Osteoblast (primary cell): ENCODE measurements at regions not wholly inside any gene's neighbourhood (a gene's known extent, or its start where the extent isn't known, plus 50 kb on each side); places are given as distances from the start of the nearest gene placed in this dataset.

ENCODE experiments used
- DNase-seq: peaks from one replicate; pipeline ENCODE4 v3.0.0; 2011; ENCODE audit warnings: low spot score, mixed read lengths; ENCODE audit not compliant: insufficient read length; ENCODE audit errors: missing footprints
- H2AFZ ChIP-seq: 2 replicates; pipeline ENCODE4 v1.6.0; 2011; ENCODE audit warnings: mild to moderate bottlenecking, low read length
- H3K27ac ChIP-seq: 2 replicates; pipeline ENCODE4 v1.5.1; 2011; ENCODE audit warnings: mild to moderate bottlenecking, low read depth, low read length, moderate library complexity
- H3K27me3 ChIP-seq: 2 replicates; pipeline ENCODE4 v1.6.0; 2012; ENCODE audit warnings: mild to moderate bottlenecking, control low read depth, inconsistent platforms, low read length, moderate library complexity; ENCODE audit not compliant: insufficient read depth
- H3K36me3 ChIP-seq: 2 replicates; pipeline ENCODE4 v1.5.1; 2011; ENCODE audit warnings: mild to moderate bottlenecking, low read length, control low read depth, moderate library complexity; ENCODE audit not compliant: insufficient read depth
- H3K4me1 ChIP-seq: 2 replicates; pipeline ENCODE4 v1.5.1; 2011; ENCODE audit warnings: mild to moderate bottlenecking, low read length, control low read depth, moderate library complexity; ENCODE audit not compliant: insufficient read depth
- H3K4me2 ChIP-seq: 2 replicates; pipeline ENCODE4 v1.6.0; 2011; ENCODE audit warnings: mild to moderate bottlenecking, low read length; ENCODE audit not compliant: insufficient read depth
- H3K4me3 ChIP-seq: fragments of 200-600 bp; sonication (generic); 3 replicates; pipeline ENCODE4 v1.5.1; 2012; ENCODE audit warnings: mild to moderate bottlenecking, low read length, inconsistent platforms; ENCODE audit not compliant: insufficient read depth
- H3K79me2 ChIP-seq: 2 replicates; pipeline ENCODE4 v1.6.0; 2012; ENCODE audit warnings: mild to moderate bottlenecking, low read length, control low read depth, inconsistent platforms; ENCODE audit not compliant: insufficient read depth
- H3K9me3 ChIP-seq: 2 replicates; pipeline ENCODE4 v1.5.1; 2011; ENCODE audit warnings: low read depth, low read length, control low read depth
- H4K20me1 ChIP-seq: 2 replicates; pipeline ENCODE4 v1.6.0; 2012; ENCODE audit warnings: mild to moderate bottlenecking, low read length, control low read depth; ENCODE audit not compliant: insufficient read depth
- CTCF ChIP-seq: IDR thresholded peaks from 2 replicates; pipeline ENCODE4 v1.5.1; 2011; ENCODE audit warnings: mild to moderate bottlenecking, low read depth, low read length, moderate library complexity; ENCODE audit errors: extremely low read depth

- Histone ChIP-seq H3K27ac (no peak overlapping the region), H3K9me3 (no peaks in the 10 kb centered on the region), H4K20me1 (no peaks in the 10 kb centered on the region), H2AFZ (no peak overlapping the region), H3K4me2 (no peak overlapping the region), H3K27me3 (no peaks in the 10 kb centered on the region), H3K4me3 (no peak overlapping the region), H3K4me1 (no peaks in the 10 kb centered on the region), H3K36me3 (no peaks in the 10 kb centered on the region), H3K79me2 (no peaks in the 10 kb centered on the region)
- DNase-seq = no peak
- no peak for TF ChIP-seq CTCF
Observed at GRCh38 chr6:130761286-130761685, 65.9 kb upstream of the SMLR1 start.

- H3K36me3 ChIP-seq = no peaks in the 10 kb centered on the region
- H2AFZ ChIP-seq = no peak overlapping the region
- H3K4me2 ChIP-seq = no peak overlapping the region
- no peaks in the 10 kb centered on the region for H4K20me1 ChIP-seq
- no peaks in the 10 kb centered on the region for H3K4me1 ChIP-seq
- TF ChIP-seq CTCF = no peak
- H3K27ac ChIP-seq = no peak overlapping the region
- H3K4me3 ChIP-seq = no peak overlapping the region
- no peaks in the 10 kb centered on the region for H3K79me2 ChIP-seq
- no peak for DNase-seq
- no peaks in the 10 kb centered on the region for H3K27me3 ChIP-seq
- no peaks in the 10 kb centered on the region for H3K9me3 ChIP-seq
Observed at GRCh38 chr6:130765181-130765727, 62.0 kb upstream of the SMLR1 start.

DNA sequence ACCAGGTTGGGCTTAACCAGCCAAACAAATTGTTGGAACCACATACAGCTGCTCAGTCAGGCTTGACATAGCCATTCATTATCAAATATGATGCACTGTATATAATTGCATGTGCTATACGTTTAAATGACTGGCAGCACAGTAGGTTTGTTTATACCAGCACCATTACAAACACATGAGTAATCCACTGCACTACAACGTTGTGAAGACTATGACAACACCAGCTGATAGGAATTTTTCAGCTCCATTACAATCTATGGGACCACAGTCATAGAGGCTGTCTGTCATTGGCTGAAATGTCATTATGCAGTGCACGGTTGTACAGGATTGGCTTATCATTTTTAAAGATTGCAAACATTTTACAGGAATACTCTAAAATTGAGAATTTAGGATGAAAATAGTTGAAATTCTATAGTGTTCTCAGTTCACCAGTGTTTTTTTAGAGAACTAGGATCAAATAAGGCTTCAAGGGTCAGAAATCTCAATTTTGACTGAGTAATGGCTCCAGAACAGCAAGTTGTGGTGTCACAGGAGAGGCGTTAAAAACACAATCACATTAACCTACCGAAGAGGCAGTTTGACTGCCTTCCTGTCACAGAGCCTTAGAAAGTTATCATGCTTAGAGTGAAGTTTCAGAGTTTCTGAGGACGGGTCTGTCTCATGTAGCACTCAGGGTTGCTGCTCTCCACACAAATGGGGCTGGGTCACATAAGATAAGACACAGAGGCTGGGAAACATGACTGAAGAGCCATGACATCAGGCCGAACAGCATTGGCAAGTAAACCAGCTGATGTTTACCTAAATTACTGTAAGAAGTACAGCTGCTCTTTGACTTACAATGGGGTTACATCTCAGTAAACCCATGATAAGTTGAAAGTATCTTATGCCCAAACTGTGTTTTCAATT is 60.7 kb upstream of the SMLR1 start:
- Histone ChIP-seq H2AFZ (no peak overlapping the region), H3K4me1 (no peaks in the 10 kb centered on the region), H3K9me3 (no peaks in the 10 kb centered on the region), H3K79me2 (no peaks in the 10 kb centered on the region), H3K27me3 (no peaks in the 10 kb centered on the region), H3K36me3 (no peaks in the 10 kb centered on the region), H3K4me3 (no peak overlapping the region), H3K27ac (no peak overlapping the region), H3K4me2 (no peak overlapping the region), H4K20me1 (no peaks in the 10 kb centered on the region)
- TF ChIP-seq CTCF = no peak
- no peak for DNase-seq

GRCh38 chr6:130769861-130770260 is 57.3 kb upstream of the SMLR1 start:
- no peaks in the 10 kb centered on the region for H3K9me3 ChIP-seq
- no peaks in the 10 kb centered on the region for H3K36me3 ChIP-seq
- H2AFZ ChIP-seq = no peak overlapping the region
- no peak overlapping the region for H3K4me2 ChIP-seq
- no peaks in the 10 kb centered on the region for H3K79me2 ChIP-seq
- DNase-seq = no peak
- TF ChIP-seq CTCF = no peak
- no peak overlapping the region for H3K27ac ChIP-seq
- no peaks in the 10 kb centered on the region for H3K4me1 ChIP-seq
- H3K4me3 ChIP-seq = no peak overlapping the region
- no peaks in the 10 kb centered on the region for H3K27me3 ChIP-seq
- no peaks in the 10 kb centered on the region for H4K20me1 ChIP-seq
